Lung (tissue), 11 donors: ENCODE measurements at regions not wholly inside any gene's neighbourhood (a gene's known extent, or its start where the extent isn't known, plus 50 kb on each side); places are given as distances from the start of the nearest gene placed in this dataset.

Experiments used
- ATAC-seq: fragments of 200-7000 bp; cut with Tn5 transposase; one replicate; pipeline ENCODE4 v1.9.1; 2020; ENCODE audit warnings: moderate number of reproducible peaks; ENCODE audit not compliant: insufficient read depth, low FRiP score
- DNase-seq, 3 donors: peaks; one replicate each; pipeline ENCODE4 v3.0.0-alpha.2; 2013 to 2017
- H3K27ac ChIP-seq, 2 donors: one replicate each; pipeline ENCODE4 v1.5.1; 2013; ENCODE audit warnings: mild to moderate bottlenecking in 2 of 2, moderate library complexity in 2 of 2, control low read depth in 1 of 2, inconsistent platforms in 1 of 2, low read depth in 1 of 2, low read length in 1 of 2
- H3K27me3 ChIP-seq, 3 donors: one replicate each; pipeline ENCODE4 v1.5.1; 2013; ENCODE audit warnings: low read length in 2 of 3; ENCODE audit not compliant: control insufficient read depth in 3 of 3, insufficient read depth in 3 of 3
- H3K36me3 ChIP-seq, 4 donors: one replicate each; pipeline ENCODE4 v1.5.1; 2013; ENCODE audit warnings: low read length in 4 of 4, mild to moderate bottlenecking in 1 of 4, moderate library complexity in 1 of 4; ENCODE audit not compliant: control insufficient read depth in 4 of 4, insufficient read depth in 4 of 4
- H3K4me1 ChIP-seq, 5 donors: one replicate each; pipeline ENCODE4 v1.5.1; 2013; ENCODE audit warnings: low read length in 5 of 5, mild to moderate bottlenecking in 2 of 5, moderate library complexity in 1 of 5; ENCODE audit not compliant: control insufficient read depth in 5 of 5, insufficient read depth in 5 of 5
- H3K4me3 ChIP-seq: one replicate; pipeline ENCODE4 v1.5.1; 2013; ENCODE audit warnings: mild to moderate bottlenecking, control low read depth, moderate library complexity
- H3K9ac ChIP-seq, 2 donors: one replicate each; pipeline ENCODE4 v1.5.1; 2013; ENCODE audit warnings: low read length in 2 of 2, control low read depth in 1 of 2; ENCODE audit not compliant: insufficient read depth in 1 of 2
- H3K9me3 ChIP-seq, 4 donors: one replicate each; pipeline ENCODE4 v1.5.1; 2013; ENCODE audit warnings: low read length in 3 of 4, mild to moderate bottlenecking in 1 of 4, moderate library complexity in 1 of 4; ENCODE audit not compliant: control insufficient read depth in 4 of 4, insufficient read depth in 3 of 4
- WGBS, 2 donors: extraction: QIAGEN DNeasy Blood & Tissue Kit; methylation state at CpG; one replicate each; pipeline ENCODE4 v1.1.7; 2013; 5-methylcytosine and 5-hydroxymethylcytosine counted together
- TF ChIP-seq, protein P1 (sequence below): IDR thresholded peaks from 2 replicates; pipeline ENCODE4 v1.5.1; 2012; ENCODE audit warnings: mild to moderate bottlenecking; ENCODE audit errors: control extremely low read depth, extremely low read depth
- donor health status: control.
- donor health status: control.
- donor health status: Bipolar disorder and iron deficiency.
- donor health status: healthy.
- donor health status: DM: yes; HTN: yes; CAD: no.

DNA sequence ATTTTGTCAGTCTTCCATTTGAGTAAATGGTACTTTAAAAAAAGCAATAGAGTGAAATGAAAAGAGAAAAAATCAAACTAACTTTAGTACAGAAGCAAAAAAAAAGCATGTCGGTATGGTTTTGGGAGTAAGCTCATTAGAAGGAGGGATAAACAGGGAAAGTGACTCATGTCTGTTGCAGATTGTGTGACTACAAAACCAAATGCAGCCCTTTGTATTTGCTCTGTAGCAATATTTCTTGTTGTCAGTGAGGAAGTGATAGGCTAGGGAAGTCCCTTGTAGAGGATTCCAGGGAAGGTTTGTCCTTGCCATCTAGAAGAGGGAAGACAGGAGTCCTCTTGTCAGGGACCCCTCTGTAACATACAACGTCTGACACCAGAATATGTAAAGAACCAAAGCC, 150.5 kb upstream of the POU1F1 start:
- TF ChIP-seq, protein P1, sequence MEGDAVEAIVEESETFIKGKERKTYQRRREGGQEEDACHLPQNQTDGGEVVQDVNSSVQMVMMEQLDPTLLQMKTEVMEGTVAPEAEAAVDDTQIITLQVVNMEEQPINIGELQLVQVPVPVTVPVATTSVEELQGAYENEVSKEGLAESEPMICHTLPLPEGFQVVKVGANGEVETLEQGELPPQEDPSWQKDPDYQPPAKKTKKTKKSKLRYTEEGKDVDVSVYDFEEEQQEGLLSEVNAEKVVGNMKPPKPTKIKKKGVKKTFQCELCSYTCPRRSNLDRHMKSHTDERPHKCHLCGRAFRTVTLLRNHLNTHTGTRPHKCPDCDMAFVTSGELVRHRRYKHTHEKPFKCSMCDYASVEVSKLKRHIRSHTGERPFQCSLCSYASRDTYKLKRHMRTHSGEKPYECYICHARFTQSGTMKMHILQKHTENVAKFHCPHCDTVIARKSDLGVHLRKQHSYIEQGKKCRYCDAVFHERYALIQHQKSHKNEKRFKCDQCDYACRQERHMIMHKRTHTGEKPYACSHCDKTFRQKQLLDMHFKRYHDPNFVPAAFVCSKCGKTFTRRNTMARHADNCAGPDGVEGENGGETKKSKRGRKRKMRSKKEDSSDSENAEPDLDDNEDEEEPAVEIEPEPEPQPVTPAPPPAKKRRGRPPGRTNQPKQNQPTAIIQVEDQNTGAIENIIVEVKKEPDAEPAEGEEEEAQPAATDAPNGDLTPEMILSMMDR, result no peak
- no peak for ATAC-seq
- Histone ChIP-seq H3K4me1 (no peaks in the 10 kb centered on the region), H3K36me3 (no peaks in the 10 kb centered on the region), H3K27me3 (no peaks in the 10 kb centered on the region), H3K9ac (no peak overlapping the region), H3K4me3 (no peak overlapping the region), H3K9me3 (no peaks in the 10 kb centered on the region), H3K27ac (no peak overlapping the region)
- WGBS, 2 donors, result 78 to 84% methylated on average over 2 of the region's 2 CpGs
- no peak for DNase-seq

DNA sequence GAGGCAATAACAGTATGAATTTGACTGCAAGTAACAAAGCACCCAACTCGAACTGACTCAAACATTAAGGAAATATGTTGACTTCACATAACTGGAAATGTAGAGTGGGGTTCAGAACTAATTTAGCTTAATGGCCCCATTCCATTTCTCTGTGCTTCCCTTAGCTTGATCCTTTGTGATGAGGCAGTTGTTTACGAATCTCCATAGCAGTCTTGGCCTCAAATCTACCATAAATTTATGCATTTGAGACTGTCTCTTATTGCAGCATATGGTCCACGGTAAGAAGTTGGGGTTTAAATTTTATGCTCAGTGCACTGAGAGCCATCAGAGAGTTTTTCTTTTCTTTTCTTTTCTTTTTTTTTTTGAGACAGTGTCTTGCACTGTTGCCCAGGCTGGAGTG, 148.7 kb upstream of the POU1F1 start:
- ATAC-seq (no peak), DNase-seq (no peak)
- WGBS, 2 donors, result 84 to 85% methylated on average over 3 of the region's 3 CpGs
- Histone ChIP-seq H3K36me3 (no peaks in the 10 kb centered on the region), H3K9me3 (no peaks in the 10 kb centered on the region), H3K4me1 (no peaks in the 10 kb centered on the region), H3K27me3 (no peaks in the 10 kb centered on the region), H3K9ac (no peak overlapping the region), H3K27ac (no peak overlapping the region), H3K4me3 (no peak overlapping the region)
- TF ChIP-seq, protein P1, result no peak

DNA sequence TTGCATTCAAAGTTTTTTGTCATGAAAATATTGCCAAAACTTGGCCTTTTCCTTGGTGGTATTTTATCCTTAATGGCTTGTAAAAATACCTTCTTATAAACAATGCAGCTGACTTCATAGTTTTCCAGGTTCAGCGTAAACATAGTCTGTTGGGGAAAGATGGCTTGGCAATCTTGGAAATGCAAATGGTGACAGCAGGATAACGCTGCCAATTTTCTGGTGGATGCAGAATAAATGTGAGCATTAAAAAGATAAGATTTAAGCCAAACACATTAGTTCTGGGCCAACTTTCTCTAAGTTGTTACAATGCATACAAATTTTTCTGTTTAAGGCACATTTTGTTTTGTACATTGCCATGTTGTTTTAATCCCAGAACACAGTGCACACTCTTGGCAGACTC, 147.0 kb upstream of the POU1F1 start:
- TF ChIP-seq, protein P1, result no peak
- DNase-seq, result no peak

DNA sequence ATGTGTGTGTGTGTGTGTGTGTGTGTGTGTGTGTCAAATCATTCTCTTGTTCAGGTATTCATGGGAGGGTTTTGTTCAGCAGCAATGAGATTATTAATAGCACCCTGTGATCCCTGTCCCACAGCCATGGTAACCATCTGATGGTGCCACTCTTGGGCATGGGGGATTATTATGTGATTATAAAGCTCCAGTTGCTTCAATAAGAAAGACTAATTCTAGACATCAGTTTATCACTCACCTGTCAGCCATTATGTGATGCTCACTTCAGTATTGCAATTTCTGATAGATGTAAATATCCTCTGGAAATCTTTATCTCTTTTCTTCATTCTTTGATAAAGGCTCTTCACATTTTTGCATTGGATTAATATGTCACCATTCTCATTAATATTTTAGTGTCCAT, 145.9 kb upstream of the POU1F1 start:
- Histone ChIP-seq H3K27me3 (no peaks in the 10 kb centered on the region), H3K36me3 (no peaks in the 10 kb centered on the region), H3K27ac (no peak overlapping the region), H3K9ac (no peak overlapping the region), H3K4me3 (no peak overlapping the region), H3K4me1 (no peaks in the 10 kb centered on the region), H3K9me3 (no peaks in the 10 kb centered on the region)
- TF ChIP-seq, protein P1, result no peak
- ATAC-seq (no peak), DNase-seq (no peak)

More for the DNA sequence above, 147.0 kb upstream of the POU1F1 start:
- H3K27ac ChIP-seq, result no peak overlapping the region
- H3K27me3 ChIP-seq, result no peaks in the 10 kb centered on the region
- no peak overlapping the region for H3K4me3 ChIP-seq
- ATAC-seq, result no peak
- no peaks in the 10 kb centered on the region for H3K4me1 ChIP-seq
- WGBS, 2 donors, result 83 to 87% methylated on average over 2 of the region's 2 CpGs
- no peak overlapping the region for H3K9ac ChIP-seq
- H3K9me3 ChIP-seq, result no peaks in the 10 kb centered on the region
- no peaks in the 10 kb centered on the region for H3K36me3 ChIP-seq
